ENCODE measurements at regions not wholly inside any gene's neighbourhood (a gene's known extent, or its start where the extent isn't known, plus 50 kb on each side); places are given as distances from the start of the nearest gene placed in this dataset.

GRCh38 chr10:33064706-33065105, 106.7 kb upstream of the ITGB1 start:
- TF ChIP-seq CTCF (IDR thresholded peaks at IDR 0.05) (no peak), POLR2AphosphoS5 (IDR thresholded peaks at IDR 0.05; ENCODE audit: low read depth, low read length) (no peak), TCF7L2 (IDR thresholded peaks at IDR 0.05; ENCODE audit: low read depth, low read length) (no peak)
- TF ChIP-seq, protein P1, sequence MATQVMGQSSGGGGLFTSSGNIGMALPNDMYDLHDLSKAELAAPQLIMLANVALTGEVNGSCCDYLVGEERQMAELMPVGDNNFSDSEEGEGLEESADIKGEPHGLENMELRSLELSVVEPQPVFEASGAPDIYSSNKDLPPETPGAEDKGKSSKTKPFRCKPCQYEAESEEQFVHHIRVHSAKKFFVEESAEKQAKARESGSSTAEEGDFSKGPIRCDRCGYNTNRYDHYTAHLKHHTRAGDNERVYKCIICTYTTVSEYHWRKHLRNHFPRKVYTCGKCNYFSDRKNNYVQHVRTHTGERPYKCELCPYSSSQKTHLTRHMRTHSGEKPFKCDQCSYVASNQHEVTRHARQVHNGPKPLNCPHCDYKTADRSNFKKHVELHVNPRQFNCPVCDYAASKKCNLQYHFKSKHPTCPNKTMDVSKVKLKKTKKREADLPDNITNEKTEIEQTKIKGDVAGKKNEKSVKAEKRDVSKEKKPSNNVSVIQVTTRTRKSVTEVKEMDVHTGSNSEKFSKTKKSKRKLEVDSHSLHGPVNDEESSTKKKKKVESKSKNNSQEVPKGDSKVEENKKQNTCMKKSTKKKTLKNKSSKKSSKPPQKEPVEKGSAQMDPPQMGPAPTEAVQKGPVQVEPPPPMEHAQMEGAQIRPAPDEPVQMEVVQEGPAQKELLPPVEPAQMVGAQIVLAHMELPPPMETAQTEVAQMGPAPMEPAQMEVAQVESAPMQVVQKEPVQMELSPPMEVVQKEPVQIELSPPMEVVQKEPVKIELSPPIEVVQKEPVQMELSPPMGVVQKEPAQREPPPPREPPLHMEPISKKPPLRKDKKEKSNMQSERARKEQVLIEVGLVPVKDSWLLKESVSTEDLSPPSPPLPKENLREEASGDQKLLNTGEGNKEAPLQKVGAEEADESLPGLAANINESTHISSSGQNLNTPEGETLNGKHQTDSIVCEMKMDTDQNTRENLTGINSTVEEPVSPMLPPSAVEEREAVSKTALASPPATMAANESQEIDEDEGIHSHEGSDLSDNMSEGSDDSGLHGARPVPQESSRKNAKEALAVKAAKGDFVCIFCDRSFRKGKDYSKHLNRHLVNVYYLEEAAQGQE (IDR thresholded peaks at IDR 0.05; ENCODE audit: insufficient read depth in 1 of 2, low read depth in 2 of 2, low read length in 1 of 2) = no peak
